CD4-positive, alpha-beta T cell (primary cell): ENCODE measurements at regions not wholly inside any gene's neighbourhood (a gene's known extent, or its start where the extent isn't known, plus 50 kb on each side); places are given as distances from the start of the nearest gene placed in this dataset.
A peak's percentile ranks its signal among the peaks of the same experiment; 100 is the strongest.

Experiments
- ATAC-seq: fragments of 200-7000 bp; cut with Tn5 transposase; one replicate; pipeline ENCODE4 v1.10.0; 2022; ENCODE audit warnings: mild to moderate bottlenecking; ENCODE audit not compliant: poor library complexity
- CTCF ChIA-PET: fragments of 350-600 bp; sonication (Branson Sonifier 250); formaldehyde crosslinking; loops from one replicate; lab custom pipeline; 2021; ENCODE audit warnings: antibody characterized with exemption, inconsistent platforms; lab: Charles Lee
- POLR2A ChIA-PET: fragments of 350-600 bp; sonication (Branson Sonifier 250); formaldehyde crosslinking; loops from one replicate; lab custom pipeline; 2021; ENCODE audit warnings: antibody characterized with exemption, inconsistent platforms; lab: Charles Lee
- DNase-seq, 14 experiments: peaks; one replicate each; pipeline ENCODE4 v3.0.0-alpha.2; 2013 to 2020; ENCODE audit warnings: mixed read lengths in 2 of 14
- H3K27ac ChIP-seq, 2 donors: one replicate each; pipeline versions ENCODE4 v1.5.1 to v1.7.0; 2013; ENCODE audit warnings: low read length in 2 of 2, low read depth in 1 of 2, mild to moderate bottlenecking in 1 of 2
- H3K27me3 ChIP-seq, 2 experiments: 1 replicate in 1 of 2; 2 replicates in 1 of 2; pipeline versions ENCODE4 v1.6.1 to v1.7.0; 2013; ENCODE audit warnings: low read length in 2 of 2, control low read depth in 1 of 2, mild to moderate bottlenecking in 1 of 2, moderate library complexity in 1 of 2; ENCODE audit not compliant: insufficient read depth in 2 of 2, control insufficient read depth in 1 of 2
- H3K36me3 ChIP-seq: one replicate; pipeline ENCODE4 v1.6.1; 2013; ENCODE audit warnings: low read length, control low read depth; ENCODE audit not compliant: insufficient read depth
- H3K4me1 ChIP-seq: one replicate; pipeline ENCODE4 v1.6.1; 2013; ENCODE audit warnings: low read length, control low read depth; ENCODE audit not compliant: insufficient read depth
- H3K4me3 ChIP-seq: one replicate; pipeline ENCODE4 v1.5.1; 2013; ENCODE audit warnings: mild to moderate bottlenecking, low read length, moderate library complexity
- H3K9me3 ChIP-seq, 2 experiments: 1 replicate in 1 of 2; 2 replicates in 1 of 2; pipeline versions ENCODE4 v1.6.1 to v1.7.0; 2013; ENCODE audit warnings: low read length in 2 of 2, mild to moderate bottlenecking in 2 of 2, control low read depth in 1 of 2, moderate library complexity in 1 of 2; ENCODE audit not compliant: control insufficient read depth in 1 of 2, insufficient read depth in 1 of 2
- H3K27ac Mint-ChIP-seq: one replicate; pipeline ENCODE4 v1.8.0; 2020; ENCODE audit warnings: mixed read lengths
- H3K27me3 Mint-ChIP-seq: one replicate; pipeline ENCODE4 v1.8.0; 2021; ENCODE audit warnings: mixed read lengths
- H3K36me3 Mint-ChIP-seq: one replicate; pipeline ENCODE4 v1.8.0; 2021; ENCODE audit warnings: low read depth, mixed read lengths
- H3K4me1 Mint-ChIP-seq: one replicate; pipeline ENCODE4 v1.8.0; 2021; ENCODE audit warnings: low read depth, mixed read lengths
- H3K4me3 Mint-ChIP-seq: one replicate; pipeline ENCODE4 v1.8.0; 2020; ENCODE audit warnings: mild to moderate bottlenecking, mixed read lengths
- H3K9me3 Mint-ChIP-seq: one replicate; pipeline ENCODE4 v1.8.0; 2020; ENCODE audit warnings: mixed read lengths
- CTCF ChIP-seq: fragments of 200-600 bp; IDR thresholded peaks from one replicate; pipeline ENCODE4 v1.8.0; 2022; ENCODE audit warnings: antibody characterized with exemption, mild to moderate bottlenecking
- intact Hi-C, 2 experiments: fragments of 100-400 bp; cut with DNase I in 1 of 2; cut with micrococcal nuclease in 1 of 2; formaldehyde crosslinking; loops; one replicate each; pipeline versions ENCODE4 v1.15.1 to v1.9.0; 2023 to 2025; cut with DNase I, micrococcal nuclease

DNA sequence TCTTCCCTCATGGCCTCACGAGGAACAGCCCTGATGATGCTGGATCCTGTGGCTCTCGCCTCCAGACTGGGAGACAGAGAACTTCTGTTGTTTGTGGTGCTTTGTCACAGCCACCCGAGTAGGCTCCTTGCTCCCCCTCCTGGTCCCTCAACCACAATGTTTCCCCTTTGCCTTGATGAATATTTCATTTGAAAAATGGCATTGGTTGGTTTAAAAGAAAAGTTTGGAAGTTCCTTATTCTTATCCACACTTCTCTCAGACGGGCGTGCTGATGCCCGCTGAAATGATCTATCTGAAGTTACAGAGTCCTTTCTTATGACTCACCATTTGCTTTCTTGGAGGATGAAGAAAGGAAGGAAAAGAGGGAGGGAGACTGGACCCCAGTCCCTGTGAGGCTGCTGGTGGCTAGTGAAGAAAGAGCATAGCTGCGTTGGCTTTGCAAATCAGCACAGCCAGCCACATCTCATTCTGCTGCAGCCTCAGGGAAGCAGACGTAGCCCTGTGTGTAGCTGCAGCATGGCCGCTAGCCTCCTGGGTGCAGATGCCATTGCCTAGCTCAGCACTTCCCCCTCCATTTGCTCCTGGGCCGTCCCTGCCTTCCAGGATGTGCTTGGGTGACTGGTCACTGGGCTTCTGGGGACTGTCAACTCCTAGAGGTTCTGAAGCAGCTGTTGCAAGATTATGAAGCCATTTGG lies 185.9 kb downstream of the ERCC6L2 start:
- Mint-ChIP-seq H3K27ac (no peak overlapping the region), H3K9me3 (no peaks in the 10 kb centered on the region), H3K27me3 (no peaks in the 10 kb centered on the region), H3K36me3 (no peaks in the 10 kb centered on the region), H3K4me1 (no peaks in the 10 kb centered on the region), H3K4me3 (no peak overlapping the region)
- peak; percentile 43 for TF ChIP-seq CTCF
- DNase-seq, result peak; percentile 21 to 72 (median 45)
- Histone ChIP-seq H3K9me3 (no peaks in the 10 kb centered on the region), H3K27me3 (no peaks in the 10 kb centered on the region), H3K4me3 (no peak overlapping the region), H3K27ac (no peak overlapping the region), H3K4me1 (peaks cover 12% of the 10 kb centered on the region), H3K36me3 (no peaks in the 10 kb centered on the region)
- ATAC-seq, result peak; percentile 65
- intact Hi-C loops, result loop anchor here (1.0 to 10.0 kb wide), 4 partner anchors 247 to 799 kb away; no protein-coding TSS in a partner anchor
- CTCF ChIA-PET, result interaction anchor here (1.3 kb wide), 1 partner anchor 9 kb away, joined by 3 read pairs; no protein-coding TSS in a partner anchor
- POLR2A ChIA-PET, result no interaction called here

DNA sequence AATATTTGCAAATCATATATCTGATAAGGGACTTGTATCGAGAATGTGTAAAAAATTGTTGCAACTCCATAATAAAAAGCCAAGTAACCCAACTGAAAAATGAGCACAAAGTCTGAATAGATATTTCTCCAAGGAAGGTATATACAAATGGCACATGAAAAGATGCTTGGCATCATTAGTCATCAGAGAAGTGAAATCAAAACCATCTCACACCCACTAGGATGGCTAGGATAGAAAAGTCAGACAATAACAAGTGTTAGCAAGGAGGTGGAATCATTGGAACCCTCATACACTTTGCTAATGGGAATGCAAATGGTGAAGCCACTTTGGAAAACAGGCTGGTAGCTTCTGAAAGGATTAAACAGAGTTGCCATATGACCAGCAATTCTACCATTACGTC lies 182.7 kb downstream of the ERCC6L2 start:
- DNase-seq (no peak), ATAC-seq (no peak)
- Histone ChIP-seq H3K4me3 (no peak overlapping the region), H3K27me3 (no peaks in the 10 kb centered on the region), H3K9me3 (peaks cover 0 to 6% of the 10 kb centered on the region in 2 experiments), H3K4me1 (peaks cover 12% of the 10 kb centered on the region), H3K36me3 (no peaks in the 10 kb centered on the region), H3K27ac (no peak overlapping the region)
- ChIA-PET POLR2A (no interaction called here), CTCF (interaction anchor here (1.5 kb wide), 1 partner anchor 678 kb away, joined by 3 read pairs; no protein-coding TSS in a partner anchor)
- no peak for TF ChIP-seq CTCF
- Mint-ChIP-seq H3K9me3 (no peaks in the 10 kb centered on the region), H3K4me3 (no peak overlapping the region), H3K4me1 (no peaks in the 10 kb centered on the region), H3K36me3 (no peaks in the 10 kb centered on the region), H3K27me3 (no peaks in the 10 kb centered on the region), H3K27ac (no peak overlapping the region)
- intact Hi-C loops, result no loop called here

DNA sequence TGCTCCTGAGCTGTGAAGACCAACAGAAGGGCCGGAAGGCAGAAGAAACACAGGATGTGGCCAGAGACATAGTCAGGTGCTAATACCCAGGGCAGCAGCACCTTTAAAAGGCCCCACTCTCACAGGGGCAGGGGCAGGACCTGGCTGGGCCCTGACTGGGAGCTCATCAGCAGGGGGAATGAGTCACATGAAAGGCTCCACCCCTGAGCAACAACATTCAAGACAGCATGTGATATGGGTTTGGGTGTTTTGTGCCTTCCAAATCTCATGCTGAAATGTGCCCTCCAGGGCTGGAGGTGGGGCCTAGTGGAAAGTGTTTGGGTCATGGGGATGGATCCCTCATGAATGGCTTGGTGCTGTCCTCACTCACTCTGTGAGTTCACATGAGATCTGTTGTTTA lies 181.7 kb downstream of the ERCC6L2 start:
- H3K27ac Mint-ChIP-seq, result no peak overlapping the region
- H3K4me3 Mint-ChIP-seq, result no peak overlapping the region
- intact Hi-C loops, result no loop called here
- Histone ChIP-seq H3K36me3 (no peaks in the 10 kb centered on the region), H3K27me3 (no peaks in the 10 kb centered on the region), H3K4me3 (no peak overlapping the region), H3K4me1 (peaks cover 12% of the 10 kb centered on the region), H3K9me3 (peaks cover 0 to 6% of the 10 kb centered on the region in 2 experiments), H3K27ac (no peak overlapping the region)
- POLR2A ChIA-PET, result no interaction called here
- ATAC-seq, result no peak
- H3K36me3 Mint-ChIP-seq, result no peaks in the 10 kb centered on the region
- CTCF ChIA-PET, result no interaction called here
- DNase-seq, result peak in 1 of 14 experiments; percentile 7
- no peaks in the 10 kb centered on the region for H3K4me1 Mint-ChIP-seq
- TF ChIP-seq CTCF, result no peak
- H3K27me3 Mint-ChIP-seq, result no peaks in the 10 kb centered on the region
- H3K9me3 Mint-ChIP-seq, result no peaks in the 10 kb centered on the region
